GM21619 (cell line): ENCODE measurements at regions not wholly inside any gene's neighbourhood (a gene's known extent, or its start where the extent isn't known, plus 50 kb on each side); places are given as distances from the start of the nearest gene placed in this dataset.

Experiments used
- ATAC-seq: cut with Tn5 transposase; IDR thresholded peaks from one replicate; pipeline ENCODE4 v1.9.1; 2021; ENCODE audit not compliant: unreplicated experiment

DNA sequence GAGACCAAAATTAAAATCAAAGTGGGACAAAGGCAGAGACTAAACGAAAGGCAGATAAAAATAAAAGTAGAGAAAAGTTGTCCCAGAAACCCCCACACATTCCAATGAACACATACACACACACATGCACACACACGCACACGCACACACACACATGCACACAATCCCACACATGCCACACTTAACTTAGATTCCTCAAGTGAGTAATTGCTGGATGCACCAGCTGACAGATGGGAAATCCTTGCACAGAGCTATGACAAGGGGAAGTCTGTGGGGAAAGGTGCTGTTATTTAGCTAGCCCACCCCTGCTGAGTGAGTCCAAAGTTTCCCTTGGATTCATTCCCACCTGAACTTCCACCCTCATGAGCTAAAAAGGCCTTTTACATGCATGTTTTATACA, 233.9 kb downstream of the RAB28 start:
- ATAC-seq: no peak

- no peak for ATAC-seq
Measured at GRCh38 chr4:13248621-13249298, 235.4 kb downstream of the RAB28 start.

- no peak for ATAC-seq
Measured at GRCh38 chr4:13246107-13246506, 238.0 kb downstream of the RAB28 start.

- ATAC-seq: no peak
Measured at GRCh38 chr4:13244444-13244843, 239.7 kb downstream of the RAB28 start.

- ATAC-seq: no peak
Measured at GRCh38 chr4:13243152-13243551, 241.0 kb downstream of the RAB28 start.

DNA sequence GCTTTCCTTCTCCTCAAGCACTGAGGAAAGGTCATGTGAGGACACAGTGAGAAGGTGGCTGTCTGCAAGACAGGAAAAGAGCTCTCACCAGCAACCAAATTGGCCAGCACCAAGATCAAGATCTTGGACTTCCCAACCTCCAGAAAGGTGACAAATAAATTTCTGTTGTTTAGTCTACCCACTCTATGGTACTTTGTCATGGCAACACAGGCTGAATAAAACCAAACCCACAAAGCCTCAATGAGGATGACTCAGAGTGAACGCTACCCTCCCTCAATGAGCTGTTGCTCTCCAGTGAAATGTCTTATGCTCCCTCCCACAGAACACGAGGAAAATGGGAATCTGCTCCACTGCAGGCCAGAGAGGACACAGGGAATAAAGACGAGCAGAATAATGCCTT, 244.1 kb downstream of the RAB28 start:
- no peak for ATAC-seq

DNA sequence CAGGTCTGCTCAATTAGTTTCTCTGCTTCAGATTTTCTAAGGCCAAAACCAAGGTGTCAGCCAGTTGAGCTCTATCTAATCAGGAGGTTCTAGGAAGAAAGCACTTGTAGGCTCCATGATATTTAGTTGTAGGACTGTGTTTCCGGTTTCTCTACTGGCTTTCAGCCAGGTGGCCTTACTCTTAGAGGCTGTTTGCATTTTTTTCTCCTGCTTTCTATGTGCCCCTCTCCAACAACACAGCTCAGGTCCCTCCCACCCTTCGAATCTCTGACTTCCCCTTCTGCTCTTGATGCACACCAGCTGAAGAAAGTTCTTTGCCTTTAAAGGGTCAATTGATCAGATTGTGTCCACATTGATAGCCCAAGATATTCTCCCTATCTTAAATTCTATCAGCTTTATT, 245.2 kb downstream of the RAB28 start:
- ATAC-seq: no peak

GRCh38 chr4:13236485-13236884, 247.7 kb downstream of the RAB28 start:
- ATAC-seq: no peak

DNA sequence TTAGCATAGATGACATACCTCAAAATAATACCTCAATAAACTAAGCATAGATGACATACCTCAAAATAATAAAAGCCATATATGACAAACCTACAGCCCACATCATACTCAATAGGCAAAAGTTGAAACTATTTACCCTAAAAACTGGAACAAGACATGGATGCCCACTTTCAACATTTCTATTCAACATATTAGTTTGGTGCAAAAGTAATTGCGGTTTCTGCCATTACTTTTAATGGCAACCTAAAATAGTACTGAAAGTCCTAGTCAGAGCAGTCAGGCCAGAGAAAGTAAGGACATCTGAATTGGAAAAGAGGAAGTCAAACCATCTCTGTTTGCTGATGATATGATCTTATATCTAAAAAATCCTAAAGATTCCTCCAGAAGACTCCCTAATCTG, 250.4 kb downstream of the RAB28 start:
- ATAC-seq: no peak

DNA sequence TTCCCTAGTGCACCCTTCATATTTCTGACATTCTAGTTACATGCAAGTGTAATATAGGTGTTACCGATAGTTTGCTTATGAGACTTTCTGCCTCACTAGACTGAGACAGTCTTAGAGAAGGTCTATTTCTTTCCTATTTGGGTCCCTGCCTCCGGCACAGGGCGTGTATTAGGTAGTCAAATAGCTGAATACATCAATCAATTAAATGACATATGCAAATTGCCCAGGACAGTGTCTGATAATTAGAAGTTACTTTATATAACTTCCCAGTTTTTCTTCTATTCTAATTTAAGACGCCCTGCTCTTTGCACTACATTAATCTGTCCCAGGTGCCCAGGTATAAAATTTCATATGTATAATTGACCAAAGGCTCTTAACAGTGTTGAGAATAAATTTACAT, 264.2 kb downstream of the RAB28 start:
- no peak for ATAC-seq

DNA sequence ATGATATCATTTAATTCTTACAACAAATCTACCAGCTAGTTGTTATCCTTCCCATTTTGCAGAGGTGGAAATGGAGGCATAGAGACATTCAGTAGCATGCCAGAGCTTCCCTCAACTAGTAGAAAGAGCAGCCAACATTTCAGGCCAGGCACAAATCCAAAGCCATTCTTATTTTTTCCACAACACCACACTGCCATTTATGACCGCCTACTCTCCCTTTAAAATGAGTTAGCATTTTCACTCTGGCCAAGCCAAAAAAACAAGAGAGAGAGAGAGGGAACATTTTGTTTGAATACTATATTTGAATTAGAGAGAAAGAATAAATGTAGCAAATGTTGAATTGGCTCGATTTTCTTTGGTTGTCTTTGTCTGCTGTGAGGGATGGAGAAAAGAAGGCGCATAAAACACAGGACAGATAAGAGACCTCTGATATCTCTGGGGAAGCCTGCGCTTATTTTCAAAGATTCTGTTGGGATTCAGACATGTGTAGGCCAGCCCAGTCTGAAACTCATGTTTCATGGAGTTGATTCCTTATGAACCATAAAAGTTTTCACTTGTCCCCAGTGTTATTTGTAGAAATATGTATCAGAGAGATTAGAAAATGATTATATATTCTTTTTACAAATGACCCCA, 265.7 kb downstream of the RAB28 start:
- no peak for ATAC-seq

DNA sequence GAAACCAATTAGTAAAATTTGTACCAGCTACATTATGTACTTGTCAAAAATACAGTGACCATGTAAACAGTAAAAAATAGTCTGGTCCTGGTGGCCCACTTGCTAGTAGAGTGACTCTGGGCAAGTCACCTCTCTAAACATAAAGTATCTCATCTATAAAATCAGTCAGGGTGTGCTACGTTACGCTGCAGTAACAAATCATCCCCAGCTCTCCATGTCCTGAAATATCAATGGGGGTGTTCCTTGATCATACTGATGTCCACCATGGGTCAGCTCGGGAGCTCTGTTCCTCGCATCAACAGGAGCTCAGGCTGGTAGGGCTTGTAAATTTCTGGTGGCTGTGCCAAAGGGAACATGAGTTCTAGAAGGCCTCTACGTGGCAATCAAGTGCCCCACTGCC, 268.6 kb downstream of the RAB28 start:
- ATAC-seq: no peak

- ATAC-seq: no peak
Measured at GRCh38 chr4:13212936-13213335, 271.2 kb downstream of the RAB28 start.

GRCh38 chr4:13209600-13209999, 274.5 kb downstream of the RAB28 start:
- no peak for ATAC-seq

DNA sequence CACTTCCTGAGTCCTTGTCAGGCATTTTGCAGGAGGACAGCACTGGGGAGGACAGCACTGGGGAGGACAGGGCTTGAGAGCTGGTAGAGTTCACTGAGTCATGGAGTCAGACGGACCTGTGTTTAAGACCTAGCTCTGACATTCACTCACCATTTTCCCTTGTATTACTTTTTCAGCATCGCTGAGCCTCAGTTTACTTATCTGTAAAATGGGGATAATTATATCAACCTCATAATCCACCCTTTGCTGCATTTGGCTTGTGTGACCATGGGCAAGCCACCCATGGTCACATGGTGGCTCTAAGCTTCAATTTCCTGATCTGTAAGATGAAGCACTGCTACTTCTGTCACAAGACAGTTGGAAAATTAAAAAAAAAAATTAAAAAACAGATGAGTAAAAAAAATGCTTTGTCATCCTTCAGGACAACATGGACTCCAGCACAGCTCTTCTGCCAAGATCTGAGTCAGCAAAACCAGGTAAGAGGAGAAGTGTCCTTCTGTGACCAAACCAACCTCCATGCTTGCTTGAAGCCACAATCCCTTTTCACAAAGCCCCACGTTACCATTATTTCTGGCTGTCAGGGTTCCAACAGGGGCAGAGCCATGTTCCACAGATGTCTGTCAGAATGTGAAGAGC, 275.5 kb downstream of the RAB28 start:
- ATAC-seq: no peak

DNA sequence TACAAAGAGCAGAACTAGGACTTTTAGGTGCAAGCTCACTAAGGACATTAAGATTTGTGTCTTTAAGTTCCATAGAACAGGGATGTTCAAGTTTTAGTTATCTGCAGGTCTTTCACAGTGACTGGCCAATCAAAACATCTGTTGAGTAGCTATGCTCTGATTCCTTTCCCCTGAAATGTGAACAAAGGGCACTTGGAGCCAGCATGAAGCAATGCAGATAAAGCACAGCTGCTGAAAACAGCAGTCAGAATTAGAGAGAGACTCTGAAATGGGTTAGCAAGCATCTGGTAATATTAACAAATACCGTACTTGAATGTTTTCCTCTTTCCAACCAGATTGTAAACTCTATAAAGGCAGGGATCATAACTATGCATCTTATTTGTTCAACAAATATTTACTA, 276.9 kb downstream of the RAB28 start:
- no peak for ATAC-seq

- no peak for ATAC-seq
Measured at GRCh38 chr4:13203101-13203500, 281.0 kb downstream of the RAB28 start.

DNA sequence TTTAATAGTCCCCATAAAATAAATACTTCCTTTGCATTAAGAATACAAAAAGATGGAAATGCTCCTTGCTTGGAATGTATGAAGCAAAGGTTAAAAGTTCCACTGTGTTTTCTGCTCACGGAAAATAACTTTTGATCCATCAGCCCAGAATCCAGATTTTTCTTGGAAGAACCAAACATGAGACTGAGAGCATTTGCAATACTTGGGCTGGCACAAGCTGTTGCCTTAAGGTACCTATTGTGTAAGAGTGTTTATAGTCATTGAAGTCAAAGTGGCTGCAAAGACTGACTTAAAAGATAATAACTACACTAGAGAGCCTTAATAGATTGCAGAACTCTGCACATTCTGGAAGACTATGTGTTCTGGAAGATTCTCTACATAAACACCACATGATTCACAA, 281.4 kb downstream of the RAB28 start:
- no peak for ATAC-seq

DNA sequence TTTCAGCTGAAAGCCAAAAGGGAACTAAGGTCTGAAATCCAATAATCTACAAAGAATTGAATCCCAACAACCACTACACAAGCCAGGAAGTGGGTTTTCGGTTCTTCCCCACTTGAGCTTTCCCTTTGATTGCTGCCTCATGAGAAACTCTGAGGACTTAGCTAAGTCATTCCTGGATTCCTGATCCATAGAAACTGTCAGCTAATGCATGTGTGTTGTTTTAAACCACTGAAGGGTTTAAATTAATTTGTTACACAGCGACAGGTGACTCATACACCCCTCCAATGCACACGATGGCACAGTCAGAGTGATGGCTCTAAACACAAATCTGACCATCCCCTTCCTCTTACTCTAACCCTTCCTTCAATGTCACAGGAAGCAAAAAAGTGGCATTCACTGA, 282.9 kb downstream of the RAB28 start:
- ATAC-seq: no peak

DNA sequence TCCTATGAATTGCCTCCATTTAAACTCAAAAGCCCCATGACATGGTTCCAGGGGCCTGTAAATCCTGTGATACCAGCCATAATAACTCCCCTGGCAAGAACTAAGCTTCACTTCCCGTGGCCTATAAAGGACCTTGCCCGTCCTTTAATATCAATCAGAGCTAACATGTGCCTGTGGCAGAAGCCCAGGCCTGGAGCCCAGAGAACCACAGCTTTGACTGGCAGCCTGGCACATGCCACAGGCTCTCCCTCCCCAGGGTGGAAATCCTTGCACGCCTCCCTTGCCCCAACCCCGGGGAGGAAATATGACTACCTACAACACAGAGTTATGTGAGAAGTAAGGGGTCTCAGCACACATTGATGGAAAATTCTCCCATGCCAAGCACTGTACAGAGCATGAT, 287.4 kb downstream of the RAB28 start:
- no peak for ATAC-seq

DNA sequence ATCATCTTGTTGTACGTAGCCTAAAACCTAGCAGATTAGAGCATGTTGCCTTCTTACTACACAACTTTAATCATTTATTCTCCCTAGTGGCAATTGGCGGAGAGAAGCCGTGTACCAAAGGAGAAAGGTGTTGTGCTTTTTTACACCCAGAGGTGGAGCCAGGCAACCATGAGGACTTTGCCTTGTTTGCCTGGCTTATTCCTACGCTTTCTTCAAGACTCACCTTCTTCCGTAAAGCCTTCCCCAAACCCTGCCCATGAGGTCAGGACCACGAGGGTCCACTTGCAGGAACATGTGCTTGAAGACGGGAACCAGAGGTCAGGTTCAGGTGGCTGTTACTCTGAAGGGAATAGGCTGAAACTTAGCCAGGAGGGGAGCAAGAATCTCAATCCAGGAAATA, 290.5 kb downstream of the RAB28 start:
- ATAC-seq: no peak

GRCh38 chr4:13190093-13190721, 293.9 kb downstream of the RAB28 start:
- ATAC-seq: no peak
